LNCAP (cell line): ENCODE measurements at regions not wholly inside any gene's neighbourhood (a gene's known extent, or its start where the extent isn't known, plus 50 kb on each side); places are given as distances from the start of the nearest gene placed in this dataset.

Source experiments
- CTCF ChIP-seq: fragments of 450-650 bp; IDR thresholded peaks from 2 replicates; pipeline ENCODE4 v1.5.1; 2017; ENCODE audit warnings: mild to moderate bottlenecking

- no peak for TF ChIP-seq CTCF
Observed at GRCh38 chr1:81466961-81467360, 333.8 kb upstream of the ADGRL2 start.

GRCh38 chr1:81463936-81464837, 336.5 kb upstream of the ADGRL2 start:
- no peak for TF ChIP-seq CTCF

- TF ChIP-seq CTCF, result no peak
Observed at GRCh38 chr1:81459043-81459442, 341.7 kb upstream of the ADGRL2 start.

GRCh38 chr1:81458186-81458585, 342.5 kb upstream of the ADGRL2 start:
- TF ChIP-seq CTCF, result no peak

GRCh38 chr1:81455481-81455880, 345.3 kb upstream of the ADGRL2 start:
- no peak for TF ChIP-seq CTCF

- TF ChIP-seq CTCF, result no peak
Observed at GRCh38 chr1:81453971-81454370, 346.8 kb upstream of the ADGRL2 start.

- no peak for TF ChIP-seq CTCF
Observed at GRCh38 chr1:81453367-81453703, 347.4 kb upstream of the ADGRL2 start.
